ENCODE measurements at regions not wholly inside any gene's neighbourhood (a gene's known extent, or its start where the extent isn't known, plus 50 kb on each side); places are given as distances from the start of the nearest gene placed in this dataset.

DNA sequence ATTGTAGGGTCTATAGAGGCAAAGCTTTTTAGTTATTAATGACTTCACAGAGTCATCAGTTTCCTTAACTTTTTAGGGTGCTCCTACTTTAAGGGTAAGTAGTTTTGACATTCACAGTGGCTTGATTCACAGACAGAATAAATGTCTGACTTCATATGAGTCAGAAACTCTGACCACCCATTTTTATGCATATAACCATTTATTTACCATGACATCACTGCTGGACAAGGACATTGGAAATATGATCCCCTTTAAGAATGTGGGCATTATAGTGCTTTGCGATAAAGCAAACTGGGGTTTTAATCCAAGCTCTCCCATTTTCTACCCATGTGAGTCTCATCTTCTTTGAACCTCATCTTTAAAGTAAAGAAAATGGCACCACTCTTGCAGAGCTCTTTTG, 162.0 kb upstream of the MC4R start:
- Histone ChIP-seq H3K4me1 (ENCODE audit: control insufficient read depth, insufficient read depth, low read length) (no peaks in the 10 kb centered on the region), H3K27me3 (ENCODE audit: control insufficient read depth, insufficient read depth, low read length) (no peaks in the 10 kb centered on the region), H3K36me3 (ENCODE audit: control insufficient read depth, insufficient read depth, low read length) (no peaks in the 10 kb centered on the region), H3K27ac (ENCODE audit: low read length) (no peak overlapping the region), H3K4me3 (ENCODE audit: low read length) (no peak overlapping the region), H3K9me3 (ENCODE audit: control insufficient read depth, insufficient read depth, low read length) (no peaks in the 10 kb centered on the region)
- H3K9me3 Mint-ChIP-seq: peaks cover 0 to 10% of the 10 kb centered on the region in 2 donors
- intact Hi-C loops (cut with micrococcal nuclease): no loop called here
- no peaks in the 10 kb centered on the region for H3K36me3 Mint-ChIP-seq
- TF ChIP-seq, protein P1, sequence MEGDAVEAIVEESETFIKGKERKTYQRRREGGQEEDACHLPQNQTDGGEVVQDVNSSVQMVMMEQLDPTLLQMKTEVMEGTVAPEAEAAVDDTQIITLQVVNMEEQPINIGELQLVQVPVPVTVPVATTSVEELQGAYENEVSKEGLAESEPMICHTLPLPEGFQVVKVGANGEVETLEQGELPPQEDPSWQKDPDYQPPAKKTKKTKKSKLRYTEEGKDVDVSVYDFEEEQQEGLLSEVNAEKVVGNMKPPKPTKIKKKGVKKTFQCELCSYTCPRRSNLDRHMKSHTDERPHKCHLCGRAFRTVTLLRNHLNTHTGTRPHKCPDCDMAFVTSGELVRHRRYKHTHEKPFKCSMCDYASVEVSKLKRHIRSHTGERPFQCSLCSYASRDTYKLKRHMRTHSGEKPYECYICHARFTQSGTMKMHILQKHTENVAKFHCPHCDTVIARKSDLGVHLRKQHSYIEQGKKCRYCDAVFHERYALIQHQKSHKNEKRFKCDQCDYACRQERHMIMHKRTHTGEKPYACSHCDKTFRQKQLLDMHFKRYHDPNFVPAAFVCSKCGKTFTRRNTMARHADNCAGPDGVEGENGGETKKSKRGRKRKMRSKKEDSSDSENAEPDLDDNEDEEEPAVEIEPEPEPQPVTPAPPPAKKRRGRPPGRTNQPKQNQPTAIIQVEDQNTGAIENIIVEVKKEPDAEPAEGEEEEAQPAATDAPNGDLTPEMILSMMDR (IDR thresholded peaks at IDR 0.05): no peak
- WGBS (ENCODE audit: insufficient coverage): 100% methylated on average over 1 of the region's 1 CpG
- H3K27me3 Mint-ChIP-seq (ENCODE audit: low read depth in 2 of 2): no peaks in the 10 kb centered on the region
- H3K4me1 Mint-ChIP-seq: no peaks in the 10 kb centered on the region
- ATAC-seq (no peak), DNase-seq (no peak)
- no peak overlapping the region for H3K27ac Mint-ChIP-seq
- H3K4me3 Mint-ChIP-seq: no peak overlapping the region

DNA sequence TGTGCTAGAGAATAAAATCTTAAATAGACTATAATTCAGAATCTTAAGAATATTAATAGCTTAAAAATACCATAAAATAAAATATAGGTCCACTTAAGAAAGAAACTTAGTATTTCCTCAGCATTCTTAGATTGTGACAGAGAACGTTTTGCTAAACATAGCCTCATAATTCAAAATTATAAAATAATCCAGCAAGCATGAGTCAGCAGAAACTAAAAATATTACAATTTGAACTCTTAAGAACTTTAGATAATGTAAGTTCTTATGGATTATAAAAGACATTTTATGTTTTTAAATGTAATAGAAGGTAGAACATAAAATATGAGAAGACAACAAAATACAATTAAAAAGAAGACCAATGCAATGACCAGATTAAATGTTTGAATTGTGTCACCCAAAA, 164.5 kb upstream of the MC4R start:
- intact Hi-C loops (cut with micrococcal nuclease): no loop called here
- no peak overlapping the region for H3K27ac Mint-ChIP-seq
- WGBS (ENCODE audit: insufficient coverage): no CpG with 5 or more reads among the region's 1 CpG

DNA sequence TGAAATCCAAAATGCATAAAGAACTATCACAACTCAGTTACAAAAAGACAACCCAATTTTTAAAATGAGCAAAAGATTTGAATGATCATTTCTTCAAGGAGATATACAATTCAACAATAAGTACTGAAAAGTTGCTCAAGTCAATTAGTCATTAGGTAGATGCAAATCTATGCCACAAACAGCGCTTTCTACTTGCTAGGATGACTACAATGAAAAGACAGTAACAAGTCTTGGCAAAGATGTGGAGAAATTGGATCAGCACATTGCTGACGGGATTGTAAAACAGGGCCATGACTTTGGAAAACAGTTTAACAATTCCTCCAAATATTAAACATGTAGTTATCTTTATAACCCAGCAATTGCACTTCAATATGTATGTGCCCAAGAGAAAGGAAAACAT, 166.3 kb upstream of the MC4R start:
- no peaks in the 10 kb centered on the region for H3K36me3 Mint-ChIP-seq
- H3K4me3 Mint-ChIP-seq: no peak overlapping the region
- H3K9me3 ChIP-seq (ENCODE audit: control insufficient read depth, insufficient read depth, low read length): no peaks in the 10 kb centered on the region
- H3K27ac ChIP-seq (ENCODE audit: low read length): no peak overlapping the region
- no peak for ATAC-seq
- no peak overlapping the region for H3K27ac Mint-ChIP-seq
- H3K4me1 Mint-ChIP-seq: no peaks in the 10 kb centered on the region
- intact Hi-C loops (cut with micrococcal nuclease): no loop called here
- no peaks in the 10 kb centered on the region for H3K27me3 ChIP-seq (ENCODE audit: control insufficient read depth, insufficient read depth, low read length)
- H3K4me3 ChIP-seq (ENCODE audit: low read length): no peak overlapping the region
- no peak for DNase-seq
- no peaks in the 10 kb centered on the region for H3K4me1 ChIP-seq (ENCODE audit: control insufficient read depth, insufficient read depth, low read length)
- peaks cover 0 to 10% of the 10 kb centered on the region in 2 donors for H3K9me3 Mint-ChIP-seq
- TF ChIP-seq, protein P1 (IDR thresholded peaks at IDR 0.05): no peak
- 68% methylated on average over 2 of the region's 2 CpGs for WGBS (ENCODE audit: insufficient coverage)
- no peaks in the 10 kb centered on the region for H3K27me3 Mint-ChIP-seq (ENCODE audit: low read depth in 2 of 2)
- H3K36me3 ChIP-seq (ENCODE audit: control insufficient read depth, insufficient read depth, low read length): no peaks in the 10 kb centered on the region

More for the DNA sequence above, 164.5 kb upstream of the MC4R start:
- H3K4me3 ChIP-seq (ENCODE audit: low read length): no peak overlapping the region
- no peaks in the 10 kb centered on the region for H3K36me3 Mint-ChIP-seq
- no peak overlapping the region for H3K27ac ChIP-seq (ENCODE audit: low read length)
- no peaks in the 10 kb centered on the region for H3K27me3 Mint-ChIP-seq (ENCODE audit: low read depth in 2 of 2)
- DNase-seq: no peak
- TF ChIP-seq, protein P1 (IDR thresholded peaks at IDR 0.05): no peak
- H3K9me3 Mint-ChIP-seq: peaks cover 0 to 10% of the 10 kb centered on the region in 2 donors
- no peaks in the 10 kb centered on the region for H3K36me3 ChIP-seq (ENCODE audit: control insufficient read depth, insufficient read depth, low read length)
- no peak for ATAC-seq
- H3K27me3 ChIP-seq (ENCODE audit: control insufficient read depth, insufficient read depth, low read length): no peaks in the 10 kb centered on the region
- no peaks in the 10 kb centered on the region for H3K4me1 ChIP-seq (ENCODE audit: control insufficient read depth, insufficient read depth, low read length)
- H3K4me1 Mint-ChIP-seq: no peaks in the 10 kb centered on the region
- H3K9me3 ChIP-seq (ENCODE audit: control insufficient read depth, insufficient read depth, low read length): no peaks in the 10 kb centered on the region
- H3K4me3 Mint-ChIP-seq: no peak overlapping the region

DNA sequence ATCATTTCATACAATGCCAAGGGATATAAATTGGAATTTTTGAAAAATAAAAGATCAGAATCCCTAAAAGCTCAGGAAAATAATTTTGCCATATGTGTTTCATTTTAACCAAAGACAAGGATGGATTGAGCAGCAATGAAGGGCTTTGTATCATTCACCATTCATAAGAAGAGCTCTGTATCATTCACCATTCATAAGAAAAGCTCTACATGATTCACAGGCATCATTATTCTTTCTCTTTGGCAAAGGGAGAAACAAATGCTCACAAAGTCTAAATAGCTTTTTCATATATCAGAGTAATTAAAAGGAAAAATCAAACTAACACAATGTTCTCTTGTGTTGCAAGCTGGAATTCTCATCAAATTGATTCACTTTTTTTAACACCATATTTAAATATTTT, 169.1 kb upstream of the MC4R start:
- Histone ChIP-seq H3K27ac (ENCODE audit: low read length) (no peak overlapping the region), H3K9me3 (ENCODE audit: control insufficient read depth, insufficient read depth, low read length) (no peaks in the 10 kb centered on the region), H3K4me1 (ENCODE audit: control insufficient read depth, insufficient read depth, low read length) (no peaks in the 10 kb centered on the region), H3K4me3 (ENCODE audit: low read length) (no peak overlapping the region), H3K27me3 (ENCODE audit: control insufficient read depth, insufficient read depth, low read length) (no peaks in the 10 kb centered on the region), H3K36me3 (ENCODE audit: control insufficient read depth, insufficient read depth, low read length) (no peaks in the 10 kb centered on the region)
- Mint-ChIP-seq H3K27me3 (ENCODE audit: low read depth in 2 of 2) (no peaks in the 10 kb centered on the region), H3K4me3 (no peak overlapping the region), H3K9me3 (peaks cover 0 to 8% of the 10 kb centered on the region in 2 donors), H3K4me1 (no peaks in the 10 kb centered on the region), H3K36me3 (no peaks in the 10 kb centered on the region), H3K27ac (no peak overlapping the region)
- TF ChIP-seq, protein P1 (IDR thresholded peaks at IDR 0.05): no peak
- ATAC-seq (no peak), DNase-seq (no peak)
- intact Hi-C loops (cut with micrococcal nuclease): no loop called here
